Stimulated activated CD4-positive, alpha-beta T cell treated with anti-CD3 and anti-CD28 coated beads, TNF-alpha, amount 100 ng/mL, for 48 hours (primary cell): ENCODE measurements at regions not wholly inside any gene's neighbourhood (a gene's known extent, or its start where the extent isn't known, plus 50 kb on each side); places are given as distances from the start of the nearest gene placed in this dataset.

ENCODE experiments used
- DNase-seq, 3 donors: peaks; one replicate each; pipeline ENCODE4 v3.0.0-alpha.2; 2020; ENCODE audit warnings: low read depth in 3 of 3

DNA sequence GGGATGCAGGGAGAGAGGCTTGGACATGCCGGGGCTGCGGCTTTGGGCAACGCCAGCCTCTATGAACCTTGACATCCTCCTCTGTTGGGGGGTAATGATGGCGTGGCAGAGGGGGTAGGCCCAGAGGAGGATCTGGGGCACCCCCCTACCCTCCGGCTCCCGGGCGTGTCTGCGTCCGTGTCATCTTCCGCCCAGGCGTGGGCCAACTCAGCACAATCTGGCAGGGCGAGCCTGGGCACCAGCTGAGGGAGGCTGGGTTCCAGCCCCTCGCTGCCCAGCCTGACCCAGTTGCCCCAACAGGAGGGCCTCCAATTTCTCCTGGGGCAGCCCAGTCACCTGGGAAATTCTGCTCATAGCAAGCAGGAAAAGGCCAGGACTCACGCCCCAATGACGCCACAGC lies 62.9 kb upstream of the IL17B start:
- DNase-seq: no peak

GRCh38 chr5:149441194-149441753 lies 62.2 kb upstream of the IL17B start:
- no peak for DNase-seq

DNA sequence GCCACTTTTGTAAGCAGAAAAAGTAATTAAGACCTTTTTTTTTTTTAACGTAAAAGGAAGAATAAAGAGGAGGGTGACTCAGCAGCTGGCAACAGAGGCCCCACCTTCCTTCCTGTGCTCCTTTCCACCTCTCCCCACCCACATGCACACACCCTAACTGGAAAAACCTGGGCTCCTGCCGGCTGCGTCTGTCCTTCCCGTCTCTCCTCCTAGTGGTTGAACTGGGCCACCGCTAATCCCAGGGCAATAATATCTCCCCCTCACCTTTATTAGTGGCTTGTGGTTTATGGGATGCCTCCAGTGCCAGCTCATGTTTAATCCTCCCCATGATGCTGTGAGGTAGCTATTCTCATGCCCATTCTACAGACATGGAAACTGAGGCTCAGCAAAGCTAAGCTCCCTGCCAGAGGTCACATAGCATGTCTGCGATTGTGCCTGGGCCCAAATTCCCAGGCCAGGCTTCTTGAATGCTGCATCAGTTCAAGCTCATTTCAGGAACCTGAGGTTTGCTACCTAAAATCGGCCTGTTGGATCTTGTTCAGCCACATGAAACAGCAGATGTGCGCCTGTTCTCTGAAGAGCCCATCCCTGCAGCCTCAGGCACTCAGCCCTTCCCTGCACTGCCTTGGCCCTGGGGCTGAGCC lies 60.9 kb upstream of the IL17B start:
- DNase-seq: no peak

DNA sequence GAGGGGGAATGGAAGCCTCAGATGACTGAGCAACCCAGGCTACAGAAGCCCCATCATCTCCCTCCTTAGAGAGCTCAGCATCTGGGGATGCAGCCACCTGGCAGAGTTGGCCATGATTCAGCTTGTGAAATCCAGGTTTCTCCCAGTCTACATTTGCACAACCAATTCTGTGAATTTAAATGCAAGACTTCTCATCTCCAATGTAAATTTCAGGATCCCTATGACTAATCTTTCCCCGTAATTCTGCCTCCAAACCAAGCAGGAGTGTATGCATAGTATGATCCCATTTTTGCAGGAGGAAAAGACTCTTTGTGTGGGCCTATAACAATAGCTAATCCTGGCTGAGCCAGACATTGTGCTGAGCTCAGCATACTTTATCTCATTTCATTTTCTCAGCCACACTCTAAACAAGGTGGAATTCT lies 59.6 kb upstream of the IL17B start:
- DNase-seq: no peak

- no peak for DNase-seq
These were observed 59.2 kb upstream of the IL17B start for GRCh38 chr5:149438281-149438680.

DNA sequence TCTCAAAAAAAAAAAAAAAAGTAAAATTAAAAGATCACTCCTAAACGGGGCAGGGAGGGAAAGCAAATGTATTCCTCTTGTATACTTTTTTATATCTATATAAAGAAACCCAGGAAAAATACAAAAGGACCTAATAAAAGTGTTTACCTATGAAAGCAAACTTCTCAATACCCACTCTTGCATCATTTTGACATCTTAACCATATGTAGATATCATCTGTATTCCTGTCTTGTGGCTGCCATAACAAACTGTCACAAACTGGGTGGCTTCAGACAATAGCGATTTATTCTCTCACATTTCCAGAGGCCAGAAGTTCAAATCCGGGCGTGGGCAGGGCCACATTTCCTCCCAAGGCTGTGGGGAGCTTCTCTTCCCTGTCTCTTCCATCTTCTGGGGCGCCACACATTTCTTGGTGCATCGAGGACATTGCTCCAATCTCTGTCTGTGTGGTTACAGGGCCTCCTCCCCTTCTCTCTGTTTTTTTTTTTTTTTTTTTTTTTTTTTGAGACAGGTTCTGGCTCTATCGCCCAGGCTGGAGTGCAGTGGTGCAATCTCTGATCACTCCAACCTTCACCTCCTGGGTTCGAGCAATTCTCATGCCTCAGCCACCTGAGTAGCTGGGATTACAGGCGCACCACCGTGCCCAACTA lies 58.4 kb upstream of the IL17B start:
- DNase-seq: no peak

DNA sequence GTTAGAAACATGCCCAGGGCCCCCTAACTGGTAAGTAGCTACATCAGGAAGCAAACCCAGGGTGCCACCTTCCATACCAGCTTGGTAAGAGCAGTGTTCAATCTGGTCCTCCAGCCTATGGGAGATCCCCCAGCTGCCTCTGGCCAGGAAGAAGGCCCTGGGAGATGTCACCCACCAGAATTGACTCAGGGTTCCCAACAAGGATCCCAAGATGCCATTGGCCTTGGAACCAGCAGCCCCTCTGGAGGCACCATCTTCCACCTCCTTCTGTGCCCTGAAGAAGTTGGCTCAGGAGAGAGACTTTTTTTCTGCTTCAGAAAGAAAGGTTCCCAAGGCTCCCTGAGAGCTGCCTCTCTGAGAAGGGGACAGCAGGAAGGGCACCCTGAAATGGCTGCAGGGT lies 56.6 kb upstream of the IL17B start:
- no peak for DNase-seq

GRCh38 chr5:149435015-149435376 lies 55.9 kb upstream of the IL17B start:
- no peak for DNase-seq

DNA sequence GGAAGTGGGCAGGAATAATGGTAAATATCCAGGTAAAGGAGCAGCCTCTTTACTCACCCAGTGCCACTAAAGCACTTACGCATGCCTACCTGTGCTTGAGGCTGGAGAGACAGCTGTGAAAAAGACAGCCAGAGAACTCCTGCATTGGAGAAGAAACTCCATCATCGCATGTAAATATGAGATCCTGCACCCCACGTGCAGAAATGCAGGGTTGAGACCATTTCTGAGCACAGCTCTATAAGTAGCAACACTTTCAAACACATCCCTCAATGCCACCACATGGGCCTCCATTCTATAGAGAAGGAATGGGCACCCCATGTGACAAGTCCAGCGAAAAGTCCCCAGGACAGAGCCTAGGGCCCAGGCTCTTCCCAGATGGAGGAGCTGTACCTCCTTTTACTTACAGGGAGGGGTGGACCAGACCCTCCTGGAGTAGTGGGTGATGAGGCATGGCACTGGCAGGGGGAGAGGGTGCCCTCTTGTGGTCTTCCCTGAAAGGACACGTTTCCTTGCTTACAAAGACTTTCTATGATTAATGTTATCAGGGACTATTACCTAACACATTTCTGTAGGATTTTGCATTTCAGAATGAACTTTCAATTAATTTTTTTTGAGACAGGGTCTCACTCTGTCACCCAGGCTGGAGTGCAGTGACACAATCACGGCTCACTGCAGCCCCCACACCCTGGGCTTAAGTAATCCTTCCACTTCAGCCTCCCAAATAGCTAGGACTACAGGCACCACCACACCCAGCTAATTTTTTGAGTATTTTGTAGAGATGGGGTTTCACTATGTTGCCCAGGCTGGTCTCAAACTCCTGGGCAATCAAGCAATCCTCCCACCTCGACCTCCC lies 55.3 kb upstream of the IL17B start:
- peak; percentile 10 to 46 (median 18) for DNase-seq

GRCh38 chr5:149433524-149434131 lies 54.5 kb upstream of the IL17B start:
- no peak for DNase-seq

DNA sequence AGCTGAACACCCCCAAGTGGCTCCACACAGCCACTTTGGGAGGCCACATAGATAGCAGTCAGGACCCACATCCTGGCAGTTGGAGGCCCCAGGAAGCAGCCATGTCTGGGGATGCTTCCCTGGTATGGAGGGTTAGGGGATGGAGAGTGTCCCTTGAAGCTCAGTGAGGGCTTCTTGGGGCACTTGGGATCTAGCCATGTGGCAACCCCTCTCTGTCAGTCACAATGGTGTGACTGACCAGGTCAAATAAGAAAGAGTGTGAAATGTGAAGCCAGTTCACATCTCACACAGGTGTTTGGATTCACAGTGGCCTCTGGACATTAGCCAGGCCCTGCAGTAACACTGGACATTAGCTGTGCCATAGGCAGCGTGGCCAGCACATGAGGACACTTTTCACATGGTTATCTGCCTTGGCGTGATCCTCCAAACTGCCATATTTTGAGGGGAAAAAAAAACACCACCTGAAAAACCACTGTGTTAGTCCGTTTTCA lies 53.9 kb upstream of the IL17B start:
- no peak for DNase-seq

DNA sequence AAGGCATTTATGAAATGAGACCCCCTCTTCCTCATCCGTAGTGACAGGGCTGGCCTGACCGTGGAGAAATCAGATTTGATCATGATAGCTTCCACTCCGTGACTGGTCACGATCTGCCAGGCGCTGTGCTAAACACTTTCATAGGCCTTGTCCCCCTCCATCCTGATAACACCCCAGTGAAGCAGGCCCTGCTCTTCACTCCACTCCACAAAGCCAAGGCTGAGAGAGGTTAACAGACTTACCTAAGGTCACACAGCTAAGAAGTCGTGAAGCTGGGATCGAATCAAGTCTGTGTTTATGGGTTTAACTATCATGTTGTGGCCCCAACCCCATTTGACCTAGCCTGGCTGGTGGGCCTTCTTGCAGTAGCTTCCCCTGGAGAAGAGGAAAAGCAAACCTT lies 53.3 kb upstream of the IL17B start:
- DNase-seq: no peak

- DNase-seq: no peak
These were observed 51.0 kb upstream of the IL17B start for GRCh38 chr5:149429839-149430721.
